GM18498 (cell line): ENCODE measurements at regions not wholly inside any gene's neighbourhood (a gene's known extent, or its start where the extent isn't known, plus 50 kb on each side); places are given as distances from the start of the nearest gene placed in this dataset.
"Not testable (repeated sequence)": the region's sequence is repeated elsewhere in the genome, so short reads cannot be mapped to it uniquely, and the experiment has no call there.

Experiments used
- ATAC-seq: cut with Tn5 transposase; IDR thresholded peaks from one replicate; pipeline ENCODE4 v1.9.1; 2021; ENCODE audit warnings: mild to moderate bottlenecking, moderate library complexity; ENCODE audit not compliant: unreplicated experiment

- ATAC-seq, result no peak
Observed at GRCh38 chr9:108430655-108431054, 425.1 kb downstream of the ACTL7B start.

- no peak for ATAC-seq
Observed at GRCh38 chr9:108427751-108428150, 428.0 kb downstream of the ACTL7B start.

- not testable (repeated sequence) for ATAC-seq
Observed at GRCh38 chr9:108426421-108426940, 429.3 kb downstream of the ACTL7B start.

GRCh38 chr9:108423433-108423832 lies 432.4 kb downstream of the ACTL7B start:
- no peak for ATAC-seq

- no peak for ATAC-seq
Observed at GRCh38 chr9:108419379-108419778, 436.4 kb downstream of the ACTL7B start.

- ATAC-seq, result no peak
Observed at GRCh38 chr9:108417726-108418125, 438.1 kb downstream of the ACTL7B start.

- no peak for ATAC-seq
Observed at GRCh38 chr9:108417312-108417711, 438.5 kb downstream of the ACTL7B start.

- ATAC-seq, result no peak
Observed at GRCh38 chr9:108416324-108416723, 439.5 kb downstream of the ACTL7B start.

- ATAC-seq, result no peak
Observed at GRCh38 chr9:108413809-108414208, 442.0 kb downstream of the ACTL7B start.

GRCh38 chr9:108412755-108413154 lies 443.0 kb downstream of the ACTL7B start:
- ATAC-seq, result no peak

GRCh38 chr9:108411632-108412031 lies 444.2 kb downstream of the ACTL7B start:
- no peak for ATAC-seq

GRCh38 chr9:108410161-108410560 lies 445.6 kb downstream of the ACTL7B start:
- no peak for ATAC-seq

- ATAC-seq, result no peak
Observed at GRCh38 chr9:108400297-108400696, 455.5 kb downstream of the ACTL7B start.

- ATAC-seq, result no peak
Observed at GRCh38 chr9:108399851-108400250, 455.9 kb downstream of the ACTL7B start.

GRCh38 chr9:108397286-108397685 lies 458.5 kb downstream of the ACTL7B start:
- ATAC-seq, result no peak

- no peak for ATAC-seq
Observed at GRCh38 chr9:108396611-108397010, 459.2 kb downstream of the ACTL7B start.

- ATAC-seq, result no peak
Observed at GRCh38 chr9:108396193-108396592, 459.6 kb downstream of the ACTL7B start.

GRCh38 chr9:108395421-108395820 lies 460.4 kb downstream of the ACTL7B start:
- ATAC-seq, result no peak

- ATAC-seq, result no peak
Observed at GRCh38 chr9:108394726-108395125, 461.1 kb downstream of the ACTL7B start.

- not testable (repeated sequence) for ATAC-seq
Observed at GRCh38 chr9:108393481-108394001, 462.2 kb downstream of the ACTL7B start.

GRCh38 chr9:108392877-108393276 lies 462.9 kb downstream of the ACTL7B start:
- no peak for ATAC-seq

- peak; percentile 63 for ATAC-seq
Observed at GRCh38 chr9:108389056-108389455, 466.7 kb downstream of the ACTL7B start.

GRCh38 chr9:108386859-108387384 lies 468.9 kb downstream of the ACTL7B start:
- no peak for ATAC-seq
